Stimulated activated CD4-positive, alpha-beta T cell treated with anti-CD3 and anti-CD28 coated beads, Interleukin-4, amount 100 ng/mL, for 48 hours (primary cell): ENCODE measurements at regions not wholly inside any gene's neighbourhood (a gene's known extent, or its start where the extent isn't known, plus 50 kb on each side); places are given as distances from the start of the nearest gene placed in this dataset.

Experiments used
- DNase-seq, 2 donors: peaks; one replicate each; pipeline ENCODE4 v3.0.0-alpha.2; 2020; ENCODE audit warnings: low read depth in 2 of 2

GRCh38 chr2:67462738-67463496 is 65.8 kb downstream of the ETAA1 start:
- no peak for DNase-seq

- DNase-seq = no peak
These were observed 66.7 kb downstream of the ETAA1 start for GRCh38 chr2:67463810-67464209.

- DNase-seq = no peak
These were observed 68.5 kb downstream of the ETAA1 start for GRCh38 chr2:67465623-67466022.

GRCh38 chr2:67466734-67467133 is 69.6 kb downstream of the ETAA1 start:
- DNase-seq = no peak

- no peak for DNase-seq
These were observed 74.5 kb downstream of the ETAA1 start for GRCh38 chr2:67471681-67472080.

GRCh38 chr2:67476809-67477790 is 80.0 kb downstream of the ETAA1 start:
- no peak for DNase-seq

- no peak for DNase-seq
These were observed 82.1 kb downstream of the ETAA1 start for GRCh38 chr2:67479261-67479660.

- no peak for DNase-seq
These were observed 88.3 kb downstream of the ETAA1 start for GRCh38 chr2:67485431-67485830.

GRCh38 chr2:67486041-67486796 is 89.1 kb downstream of the ETAA1 start:
- DNase-seq = no peak

- no peak for DNase-seq
These were observed 90.9 kb downstream of the ETAA1 start for GRCh38 chr2:67487993-67488392.

GRCh38 chr2:67489396-67489795 is 92.3 kb downstream of the ETAA1 start:
- DNase-seq = no peak

GRCh38 chr2:67498931-67499330 is 101.8 kb downstream of the ETAA1 start:
- no peak for DNase-seq

GRCh38 chr2:67499989-67500388 is 102.9 kb downstream of the ETAA1 start:
- no peak for DNase-seq

- DNase-seq = no peak
These were observed 103.4 kb downstream of the ETAA1 start for GRCh38 chr2:67500541-67500940.

GRCh38 chr2:67502346-67503065 is 105.4 kb downstream of the ETAA1 start:
- DNase-seq = no peak

GRCh38 chr2:67503066-67503795 is 106.1 kb downstream of the ETAA1 start:
- DNase-seq = no peak

- DNase-seq = no peak
These were observed 113.6 kb downstream of the ETAA1 start for GRCh38 chr2:67510745-67511144.

GRCh38 chr2:67514515-67514914 is 117.4 kb downstream of the ETAA1 start:
- no peak for DNase-seq

GRCh38 chr2:67515056-67515455 is 117.9 kb downstream of the ETAA1 start:
- DNase-seq = no peak

GRCh38 chr2:67515538-67515937 is 118.4 kb downstream of the ETAA1 start:
- no peak for DNase-seq

GRCh38 chr2:67516362-67516761 is 119.2 kb downstream of the ETAA1 start:
- DNase-seq = no peak
